H4 (cell line): ENCODE measurements at regions not wholly inside any gene's neighbourhood (a gene's known extent, or its start where the extent isn't known, plus 50 kb on each side); places are given as distances from the start of the nearest gene placed in this dataset.
A peak's percentile ranks its signal among the peaks of the same experiment; 100 is the strongest.
"Not testable (repeated sequence)": the region's sequence is repeated elsewhere in the genome, so short reads cannot be mapped to it uniquely, and the experiment has no call there.

Experiments used
- DNase-seq: peaks from one replicate; pipeline ENCODE4 v3.0.0-alpha.2; 2015; ENCODE audit warnings: low spot score

- not testable (repeated sequence) for DNase-seq
Measured at GRCh38 chr17:13659051-13659450, 57.3 kb upstream of the HS3ST3A1 start.

DNA sequence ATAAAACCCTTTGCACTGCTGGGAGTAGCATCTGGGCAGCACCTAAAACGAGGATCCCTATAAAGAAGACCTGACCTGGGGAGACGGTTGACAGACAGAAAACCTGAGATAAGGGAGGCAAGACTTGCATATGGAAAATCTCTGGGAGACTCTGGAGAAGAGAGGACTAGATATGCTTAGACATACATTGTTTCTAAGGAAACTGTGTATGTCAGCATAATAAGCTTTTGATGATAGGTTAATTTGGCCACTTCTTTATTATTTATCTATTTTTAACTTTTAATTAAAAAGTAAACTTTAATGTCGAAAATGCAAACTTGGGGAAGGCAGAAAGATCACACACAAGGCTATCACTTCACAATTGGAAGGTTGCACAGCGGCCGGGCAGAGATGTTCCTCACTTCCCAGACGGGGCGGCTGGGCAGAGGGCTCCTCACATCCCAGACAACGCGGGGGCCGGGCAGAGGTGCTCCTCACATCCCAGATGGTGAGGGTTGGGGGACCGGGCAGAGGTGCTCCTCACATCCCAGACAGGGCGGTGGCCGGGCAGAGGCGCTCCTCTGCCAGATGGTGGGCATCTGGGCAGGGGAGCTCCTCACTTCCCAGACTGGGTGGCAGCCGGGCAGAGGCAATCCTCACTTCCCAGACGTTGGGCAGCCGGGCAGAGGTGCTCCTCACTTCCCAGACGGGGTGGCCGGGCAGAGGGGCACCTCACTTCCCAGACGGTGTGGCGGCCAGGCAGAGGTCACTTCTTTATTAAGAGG is 64.3 kb upstream of the HS3ST3A1 start:
- no peak for DNase-seq

GRCh38 chr17:13671341-13671740 is 69.6 kb upstream of the HS3ST3A1 start:
- no peak for DNase-seq

- peak; percentile 25 for DNase-seq
Measured at GRCh38 chr17:13671771-13672170, 70.0 kb upstream of the HS3ST3A1 start.

GRCh38 chr17:13678361-13678760 is 76.6 kb upstream of the HS3ST3A1 start:
- no peak for DNase-seq

DNA sequence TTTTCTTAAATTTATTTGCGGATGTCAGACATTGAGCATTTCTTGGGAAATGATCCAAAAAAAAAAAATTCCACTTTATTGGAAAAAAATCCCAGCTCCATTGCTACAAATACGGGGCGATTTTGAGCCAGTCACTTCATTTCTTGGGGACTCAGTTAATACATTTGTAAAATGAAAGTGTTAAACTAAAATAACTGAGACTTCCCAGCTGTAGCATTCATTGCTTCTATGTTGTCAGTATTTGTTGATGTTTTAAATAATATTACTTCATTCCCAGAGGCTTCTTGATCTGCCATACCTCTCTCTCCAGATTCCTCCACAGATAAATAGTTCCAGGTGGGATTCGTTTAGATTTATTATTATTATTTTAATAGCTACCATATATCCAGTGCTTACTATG is 77.1 kb upstream of the HS3ST3A1 start:
- DNase-seq, result no peak

GRCh38 chr17:13688716-13689115 is 87.0 kb upstream of the HS3ST3A1 start:
- DNase-seq, result no peak

GRCh38 chr17:13690806-13691205 is 89.1 kb upstream of the HS3ST3A1 start:
- no peak for DNase-seq

GRCh38 chr17:13694934-13695333 is 93.2 kb upstream of the HS3ST3A1 start:
- no peak for DNase-seq

DNA sequence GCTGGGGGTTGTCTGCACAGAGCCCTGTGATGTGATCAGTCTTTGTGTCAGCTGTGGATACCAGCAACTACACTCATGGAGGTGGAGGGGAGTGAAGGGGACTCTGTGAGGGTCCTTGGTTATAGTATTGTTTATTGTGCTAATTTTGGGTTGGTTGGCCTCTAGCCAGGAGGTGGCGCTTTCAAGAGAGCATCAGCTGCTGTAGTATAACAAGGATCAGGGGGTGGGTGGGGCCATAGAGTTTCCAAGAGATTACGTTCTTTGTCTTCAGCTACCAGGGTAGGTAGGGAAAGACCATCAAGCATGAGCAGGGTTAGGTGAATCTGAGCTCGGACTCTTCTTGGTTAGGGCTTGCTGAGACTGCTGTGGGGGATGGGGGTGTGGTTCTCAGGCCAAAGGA is 97.1 kb upstream of the HS3ST3A1 start:
- no peak for DNase-seq

DNA sequence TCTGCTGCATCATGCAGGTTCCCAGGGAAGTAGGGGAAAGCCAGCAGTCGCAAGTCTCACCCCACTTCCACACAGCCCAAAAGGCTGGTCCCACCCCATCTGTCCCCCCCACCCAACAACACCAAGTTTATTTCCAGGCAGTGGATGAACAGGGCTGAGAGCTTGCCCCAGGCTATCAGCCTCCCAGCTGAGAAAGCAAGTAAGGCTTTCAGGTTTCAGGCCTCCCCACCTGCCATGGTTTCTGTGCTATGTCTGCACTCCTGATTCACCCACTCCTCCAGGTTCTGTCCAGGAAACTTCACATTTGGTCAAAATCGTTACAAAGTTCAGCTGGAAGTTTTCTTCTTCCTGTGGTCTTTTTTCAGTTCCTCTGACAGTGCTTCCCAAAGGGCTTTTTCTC is 97.5 kb upstream of the HS3ST3A1 start:
- DNase-seq, result no peak

DNA sequence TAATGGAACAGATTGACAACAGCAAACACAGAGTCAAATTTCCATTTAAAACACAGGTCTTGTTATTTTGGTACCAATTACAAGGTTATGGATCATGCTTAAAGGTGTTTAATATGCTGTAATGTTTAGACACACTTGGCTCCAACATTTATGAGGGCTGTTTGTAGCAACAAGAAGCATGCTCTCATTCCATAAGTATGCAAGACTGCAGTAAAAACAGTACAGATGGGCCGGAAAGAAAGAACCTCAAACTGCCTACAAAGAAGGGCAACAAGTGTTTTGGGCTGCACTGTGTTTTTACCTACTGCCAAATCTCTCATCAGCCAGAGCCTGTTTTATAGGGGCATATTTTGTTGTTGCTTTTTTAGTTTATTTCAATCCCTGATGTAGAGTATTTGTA is 100.5 kb upstream of the HS3ST3A1 start:
- DNase-seq, result no peak

DNA sequence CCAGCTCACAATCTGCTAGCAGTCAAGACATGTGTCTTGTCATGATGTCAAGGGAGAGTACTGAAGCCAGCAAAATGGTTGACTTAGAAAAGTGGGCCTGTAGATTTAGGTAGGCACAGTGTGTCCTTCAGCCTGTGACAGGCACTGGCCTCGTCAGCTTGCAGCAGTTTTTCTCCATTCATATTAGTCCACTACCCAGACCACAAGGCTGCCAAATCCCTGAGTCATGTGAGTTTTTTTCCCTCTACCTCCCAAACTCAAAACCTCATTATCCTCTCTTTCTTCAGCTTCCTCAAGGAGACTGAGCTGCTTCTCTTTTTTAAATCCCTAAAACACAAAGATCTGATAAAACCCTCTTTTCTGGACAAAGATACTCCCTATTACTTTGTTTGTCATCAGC is 102.6 kb upstream of the HS3ST3A1 start:
- peak; percentile 34 for DNase-seq

DNA sequence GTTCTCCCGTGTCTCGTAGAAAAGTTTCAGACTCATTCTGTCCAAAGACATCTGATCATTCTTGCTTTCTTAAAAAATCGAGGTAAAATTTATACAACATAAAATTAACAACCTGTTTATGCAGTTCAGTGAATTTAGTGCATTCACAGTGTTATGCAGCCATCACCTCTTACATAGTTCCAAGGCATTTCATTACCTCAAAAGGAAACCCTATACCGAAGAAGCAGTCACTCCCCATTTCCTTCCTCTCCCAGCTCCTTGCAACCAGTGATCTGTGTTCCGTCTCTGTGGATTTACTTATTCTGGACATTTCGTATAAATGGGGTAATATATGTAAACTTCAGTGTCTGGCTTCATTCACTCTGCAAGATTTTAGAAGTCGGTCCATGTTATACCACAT is 103.5 kb upstream of the HS3ST3A1 start:
- DNase-seq, result no peak

GRCh38 chr17:13721705-13722104 is 120.0 kb upstream of the HS3ST3A1 start:
- DNase-seq, result no peak

DNA sequence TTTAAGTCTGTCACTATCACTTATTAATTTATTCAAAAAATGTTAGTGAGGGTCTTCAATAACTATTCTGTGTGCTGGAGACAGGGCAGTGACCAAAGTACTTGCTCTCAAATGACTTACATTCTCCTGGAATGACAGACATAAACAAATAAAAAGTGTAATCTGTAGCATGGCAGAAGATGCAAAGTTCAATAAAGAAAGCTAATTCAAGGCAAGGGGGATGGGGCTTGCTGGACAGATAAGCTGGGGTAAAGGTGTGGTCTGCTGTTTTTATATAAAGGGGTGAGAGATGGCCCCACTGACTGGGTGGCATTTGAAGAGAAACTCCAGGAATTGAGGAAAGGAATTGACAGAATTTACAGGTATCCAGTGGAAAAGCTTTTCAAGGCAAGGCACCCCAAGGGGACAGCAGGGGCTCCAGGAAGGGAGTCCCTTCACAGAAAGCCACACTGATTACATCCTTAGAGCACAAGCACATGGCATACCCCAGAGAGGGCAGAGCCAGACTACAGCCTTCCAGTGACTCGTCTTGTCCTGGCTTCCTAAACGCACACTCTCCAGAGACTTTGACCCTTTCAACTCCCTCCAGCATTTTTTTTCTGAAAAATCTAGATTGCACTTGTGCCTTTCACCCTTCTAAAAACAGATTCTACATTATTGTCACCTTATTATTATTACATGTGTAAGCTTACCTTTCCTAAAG is 123.7 kb upstream of the HS3ST3A1 start:
- DNase-seq, result peak; percentile 34

- no peak for DNase-seq
Measured at GRCh38 chr17:13727441-13728171, 125.9 kb upstream of the HS3ST3A1 start.

GRCh38 chr17:13728781-13729180 is 127.1 kb upstream of the HS3ST3A1 start:
- DNase-seq, result no peak

GRCh38 chr17:13729466-13730134 is 127.9 kb upstream of the HS3ST3A1 start:
- no peak for DNase-seq

GRCh38 chr17:13734880-13735279 is 133.2 kb upstream of the HS3ST3A1 start:
- no peak for DNase-seq

DNA sequence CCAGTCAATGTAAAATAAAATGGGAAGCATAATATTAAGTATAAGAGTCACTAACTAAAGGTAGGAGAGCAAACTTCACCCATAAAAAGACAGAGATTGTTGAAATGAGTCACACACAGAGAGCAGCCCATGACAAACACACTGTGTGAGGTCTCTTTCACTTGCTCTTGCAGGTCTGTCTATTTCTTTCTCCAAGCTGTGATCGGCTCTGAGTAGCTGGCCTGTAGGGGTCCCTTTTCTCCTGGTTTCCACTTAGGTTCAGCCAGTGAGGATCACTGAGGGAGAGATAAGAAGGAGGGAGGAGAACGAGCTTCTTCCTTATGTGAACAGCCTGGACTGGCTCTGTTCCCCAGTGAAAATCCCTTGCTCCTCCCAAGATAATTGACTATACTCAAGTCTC is 133.7 kb upstream of the HS3ST3A1 start:
- DNase-seq, result no peak

GRCh38 chr17:13735861-13736260 is 134.1 kb upstream of the HS3ST3A1 start:
- no peak for DNase-seq
